K562 (cell line): ENCODE measurements at regions not wholly inside any gene's neighbourhood (a gene's known extent, or its start where the extent isn't known, plus 50 kb on each side); places are given as distances from the start of the nearest gene placed in this dataset.

Experiments
- ATAC-seq: fragments of 200-7000 bp; cut with Tn5 transposase; 3 replicates; pipeline ENCODE4 v1.9.1; 2020; ENCODE audit warnings: moderate library complexity
- BruUV-seq: library from RNA; stranded (reverse); fragments of 400-500 nt; replicated peaks from 2 replicates; lab custom pipeline; 2021; lab: Mats Ljungman, UMichigan
- CTCF ChIA-PET: fragments of 300-600 bp; formaldehyde crosslinking; extraction: SDS; loops from one replicate; lab custom pipeline; 2021; ENCODE audit warnings: low intra/inter-chr PET ratio; lab: Yijun Ruan, JAX
- POLR2A ChIA-PET: fragments of 300-600, 350-650 bp; sonication (Branson Sonifier 250); formaldehyde crosslinking; extraction: SDS; loops from one replicate; lab custom pipeline; 2021; ENCODE audit warnings: antibody characterized with exemption, inconsistent platforms; lab: Yijun Ruan, JAX
- DNase-seq, 4 experiments: peaks; one replicate each; pipeline versions ENCODE4 v3.0.0 to v3.0.0-alpha.2; 2011 to 2018; ENCODE audit warnings: low spot score in 3 of 4, mixed read lengths in 3 of 4; ENCODE audit errors: extremely low read depth in 1 of 4
- FAIRE-seq: peaks from 2 replicates; lab custom pipeline; 2011; peaks lifted over from hg19 to GRCh38; lab: Jason Lieb, UNC
- H2AFZ ChIP-seq: 2 replicates; pipeline ENCODE4 v1.6.0; 2011; ENCODE audit warnings: low read depth, low read length, control low read depth, inconsistent platforms
- H3K27ac ChIP-seq: fragments of 200-600 bp; 3 replicates; pipeline ENCODE4 v1.8.0; 2011; ENCODE audit warnings: low read depth, mild to moderate bottlenecking, control low read depth, inconsistent platforms, low read length, moderate library complexity, mixed read lengths; ENCODE audit errors: extremely low read depth
- H3K27me3 ChIP-seq, 2 experiments: fragments of 300-600 bp in 1 of 2; 2 replicates in 1 of 2; 3 replicates in 1 of 2; pipeline versions ENCODE4 v1.6.0 to v1.8.0; 2011; ENCODE audit warnings: inconsistent platforms in 2 of 2, low read length in 2 of 2, mild to moderate bottlenecking in 1 of 2, mixed read lengths in 1 of 2, moderate library complexity in 1 of 2; ENCODE audit not compliant: control insufficient read depth in 2 of 2, insufficient read depth in 2 of 2
- H3K36me3 ChIP-seq: fragments of 300-600 bp; 3 replicates; pipeline ENCODE4 v1.8.0; 2011; ENCODE audit warnings: mild to moderate bottlenecking, low read length, inconsistent platforms; ENCODE audit not compliant: control insufficient read depth, insufficient read depth
- H3K4me1 ChIP-seq, 2 experiments: fragments of 200-600 bp in 1 of 2; replicated peaks in 1 of 2; 2 replicates in 1 of 2; 3 replicates in 1 of 2; pipeline versions ENCODE4 v1.5.1 to v1.8.0; 2011; ENCODE audit warnings: inconsistent platforms in 2 of 2, low read length in 2 of 2, mild to moderate bottlenecking in 1 of 2, mixed read lengths in 1 of 2, moderate library complexity in 1 of 2; ENCODE audit not compliant: control insufficient read depth in 2 of 2, insufficient read depth in 2 of 2
- H3K4me2 ChIP-seq: 2 replicates; pipeline ENCODE4 v1.6.1; 2011; ENCODE audit warnings: low read length, control low read depth, inconsistent platforms, mixed read lengths; ENCODE audit not compliant: insufficient read depth
- H3K4me3 ChIP-seq: fragments of 200-600 bp; sonication (generic), shearing (Covaris generic); 2 replicates; pipeline ENCODE4 v1.5.1; 2016; ENCODE audit warnings: control low read depth, inconsistent platforms
- H3K79me2 ChIP-seq: fragments of 200-600 bp; 3 replicates; pipeline ENCODE4 v1.8.0; 2011; ENCODE audit warnings: low read length, inconsistent platforms; ENCODE audit not compliant: control insufficient read depth, insufficient read depth
- H3K9ac ChIP-seq, 2 experiments: 2 replicates each; pipeline versions ENCODE4 v1.6.0 to v1.6.1; 2011; ENCODE audit warnings: low read depth in 2 of 2, low read length in 2 of 2, control low read depth in 1 of 2, inconsistent platforms in 1 of 2, mild to moderate bottlenecking in 1 of 2, mixed read lengths in 1 of 2; ENCODE audit not compliant: insufficient read depth in 1 of 2
- H3K9me1 ChIP-seq: one replicate; pipeline ENCODE4 v1.6.0; 2011; ENCODE audit warnings: inconsistent platforms, mild to moderate bottlenecking, low read length, moderate library complexity; ENCODE audit not compliant: control insufficient read depth, insufficient read depth
- H3K9me3 ChIP-seq: replicated peaks from 2 replicates; pipeline ENCODE4 v1.5.1; 2011; ENCODE audit warnings: low read depth, low read length, inconsistent platforms; ENCODE audit not compliant: control insufficient read depth, insufficient read depth
- H4K20me1 ChIP-seq: replicated peaks from 2 replicates; pipeline ENCODE4 v1.6.1; 2011; ENCODE audit warnings: low read length, inconsistent platforms, mixed read lengths; ENCODE audit not compliant: control insufficient read depth, insufficient read depth
- CSDE1 ChIP-seq, 2 experiments: fragments of 450-650 bp; IDR thresholded peaks; 2 replicates each; pipeline ENCODE4 v1.6.1; 2016; ENCODE audit warnings: mild to moderate bottlenecking in 1 of 2
- ETV5 ChIP-seq: sonication (generic); formaldehyde crosslinking; IDR thresholded peaks from 2 replicates; pipeline ENCODE4 v1.4.0; 2020; ENCODE audit warnings: low read depth, mild to moderate bottlenecking, missing genetic modification reagents
- FOXJ3 ChIP-seq: sonication (generic); formaldehyde crosslinking; IDR thresholded peaks from 2 replicates; pipeline ENCODE4 v1.4.0; 2020; ENCODE audit warnings: mild to moderate bottlenecking, missing genetic modification reagents
- HDGF ChIP-seq: fragments of 450-650 bp; IDR thresholded peaks from 2 replicates; pipeline ENCODE4 v1.6.1; 2016
- HNRNPLL ChIP-seq: fragments of 200-400 bp; formaldehyde crosslinking; IDR thresholded peaks from 2 replicates; pipeline ENCODE4 v1.6.1; 2017; ENCODE audit warnings: low read length, low read depth, mild to moderate bottlenecking; ENCODE audit not compliant: poor library complexity, severe bottlenecking
- PYGO2 ChIP-seq: fragments of 450-650 bp; IDR thresholded peaks from 2 replicates; pipeline ENCODE4 v1.6.1; 2016; ENCODE audit warnings: mild to moderate bottlenecking, missing genetic modification characterization, moderate library complexity, missing compliant biosample characterization
- SNRNP70 ChIP-seq: fragments of 200-400 bp; formaldehyde crosslinking; optimal IDR thresholded peaks from 2 replicates; pipeline ENCODE3; 2017; ENCODE audit warnings: low read depth, low read length
- SREBF1 ChIP-seq: fragments of 150-350 bp; IDR thresholded peaks from 2 replicates; pipeline ENCODE4 v1.6.1; 2014; ENCODE audit warnings: antibody characterized with exemption, low read depth, low read length, borderline replicate concordance
- ZNF75A ChIP-seq: fragments of 450-650 bp; formaldehyde crosslinking; IDR thresholded peaks from 2 replicates; pipeline ENCODE4 v1.4.0; 2020; ENCODE audit warnings: mild to moderate bottlenecking
- WGBS: fragments of 100-300 bp; shearing (Covaris generic); methylation state at CpG from one replicate; pipeline ENCODE4 v1.1.6; 2016; ENCODE audit warnings: low coverage, mixed read lengths; ENCODE audit not compliant: insufficient coverage; ENCODE audit errors: missing lambda C conversion rate; 5-methylcytosine and 5-hydroxymethylcytosine counted together
- in situ Hi-C: fragments of 300-500 bp; cut with MboI; formaldehyde crosslinking; loops from 4 replicates; pipeline ENCODE4 v1.15.0; 2018; ENCODE audit warnings: inconsistent platforms, mixed read lengths
- intact Hi-C: fragments of 100-400 bp; cut with micrococcal nuclease; formaldehyde crosslinking; loops from 2 replicates; pipeline ENCODE4 v1.14.2; 2022
- TF ChIP-seq, protein P1 (sequence below): sonication (generic); formaldehyde crosslinking; IDR thresholded peaks from 2 replicates; pipeline ENCODE4 v1.8.0; 2023; ENCODE audit warnings: mild to moderate bottlenecking, missing genetic modification reagents
- TF ChIP-seq, protein P2 (sequence below), 2 experiments: fragments of 450-650 bp in 1 of 2; sonication (generic) in 1 of 2; formaldehyde crosslinking in 1 of 2; IDR thresholded peaks in 1 of 2; conservative IDR thresholded peaks in 1 of 2; 2 replicates each; pipeline versions ENCODE4 v1.6.1 to v1.8.1; 2016 to 2023; ENCODE audit warnings: mild to moderate bottlenecking in 2 of 2, moderate library complexity in 2 of 2, inconsistent platforms in 1 of 2, missing genetic modification reagents in 1 of 2
- TF ChIP-seq, protein P3 (sequence below): fragments of 450-650 bp; IDR thresholded peaks from 2 replicates; pipeline ENCODE4 v1.6.1; 2014; ENCODE audit warnings: low read depth, mild to moderate bottlenecking, moderate library complexity, borderline replicate concordance

DNA sequence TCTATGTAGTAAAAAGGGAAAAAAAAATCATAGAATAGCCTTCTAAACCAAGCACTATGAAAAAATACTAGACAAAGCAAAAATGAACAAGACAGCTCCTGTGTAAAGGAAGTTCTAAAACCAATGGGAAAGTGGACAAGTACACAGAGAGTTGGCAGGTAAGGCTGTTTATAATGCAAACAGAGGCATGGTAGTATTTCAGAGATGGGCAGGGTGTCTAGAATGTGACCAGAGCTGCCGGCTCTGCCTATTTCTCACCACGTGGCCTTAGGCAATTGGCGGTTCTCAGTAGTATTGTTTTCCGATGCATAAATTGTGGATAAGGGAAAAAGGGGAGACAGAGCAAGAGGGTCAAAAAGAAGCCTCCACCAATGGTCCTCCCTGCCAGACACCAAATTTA lies 173.6 kb downstream of the ANKRD30B start (continued):
- TF ChIP-seq, protein P1, sequence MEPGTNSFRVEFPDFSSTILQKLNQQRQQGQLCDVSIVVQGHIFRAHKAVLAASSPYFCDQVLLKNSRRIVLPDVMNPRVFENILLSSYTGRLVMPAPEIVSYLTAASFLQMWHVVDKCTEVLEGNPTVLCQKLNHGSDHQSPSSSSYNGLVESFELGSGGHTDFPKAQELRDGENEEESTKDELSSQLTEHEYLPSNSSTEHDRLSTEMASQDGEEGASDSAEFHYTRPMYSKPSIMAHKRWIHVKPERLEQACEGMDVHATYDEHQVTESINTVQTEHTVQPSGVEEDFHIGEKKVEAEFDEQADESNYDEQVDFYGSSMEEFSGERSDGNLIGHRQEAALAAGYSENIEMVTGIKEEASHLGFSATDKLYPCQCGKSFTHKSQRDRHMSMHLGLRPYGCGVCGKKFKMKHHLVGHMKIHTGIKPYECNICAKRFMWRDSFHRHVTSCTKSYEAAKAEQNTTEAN (CRISPR knock-in tag), result no peak

DNA sequence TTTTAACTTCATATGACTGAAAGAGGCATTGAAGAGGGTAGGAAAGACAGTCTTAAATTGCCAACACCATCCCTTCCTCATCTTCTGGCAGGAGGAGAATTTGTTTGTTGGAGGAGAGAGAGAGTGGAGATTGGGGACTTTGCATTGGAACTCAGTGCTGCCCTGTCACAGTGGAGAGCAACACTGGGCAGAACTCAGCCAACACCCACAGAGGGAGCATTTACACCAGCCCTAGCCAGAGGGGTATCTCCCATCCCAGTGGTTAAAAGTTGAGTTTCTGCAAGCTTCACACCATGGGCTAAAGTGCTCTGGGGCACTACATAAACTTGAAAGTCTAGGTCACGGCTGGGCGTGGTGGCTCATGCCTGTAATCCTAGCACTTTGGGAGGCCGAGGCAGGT lies 174.1 kb downstream of the ANKRD30B start:
- Histone ChIP-seq H3K4me1 (no peaks in the 10 kb centered on the region), H4K20me1 (no peaks in the 10 kb centered on the region), H3K36me3 (no peaks in the 10 kb centered on the region), H2AFZ (no peak overlapping the region), H3K27me3 (no peaks in the 10 kb centered on the region), H3K4me2 (no peak overlapping the region), H3K4me3 (no peak overlapping the region), H3K79me2 (no peaks in the 10 kb centered on the region), H3K9me1 (no peaks in the 10 kb centered on the region), H3K9ac (no peak overlapping the region), H3K9me3 (no peaks in the 10 kb centered on the region), H3K27ac (no peak overlapping the region)
- ChIA-PET CTCF (no interaction called here), POLR2A (no interaction called here)
- FAIRE-seq (no peak), ATAC-seq (no peak), DNase-seq (no peak)
- intact Hi-C loops (no loop called here), in situ Hi-C loops (no loop called here)
- BruUV-seq, result no TSS peak
- 5% methylated on average over 3 of the region's 3 CpGs for WGBS
- TF ChIP-seq SNRNP70, result no peak
- no peak for TF ChIP-seq FOXJ3
- TF ChIP-seq HNRNPLL, result no peak
- no peak for TF ChIP-seq ETV5 (CRISPR knock-in tag)
- TF ChIP-seq PYGO2 (tag), result no peak
- TF ChIP-seq, protein P1 (CRISPR knock-in tag), result no peak
- TF ChIP-seq, protein P2, sequence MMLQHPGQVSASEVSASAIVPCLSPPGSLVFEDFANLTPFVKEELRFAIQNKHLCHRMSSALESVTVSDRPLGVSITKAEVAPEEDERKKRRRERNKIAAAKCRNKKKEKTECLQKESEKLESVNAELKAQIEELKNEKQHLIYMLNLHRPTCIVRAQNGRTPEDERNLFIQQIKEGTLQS (IDR thresholded peaks at IDR 0.05), result no peak
- TF ChIP-seq, protein P2 (CRISPR knock-in tag; conservative IDR thresholded peaks at IDR 0.05), result no peak
- no peak for TF ChIP-seq CSDE1 (IDR thresholded peaks at IDR 0.05)
- TF ChIP-seq, protein P3, sequence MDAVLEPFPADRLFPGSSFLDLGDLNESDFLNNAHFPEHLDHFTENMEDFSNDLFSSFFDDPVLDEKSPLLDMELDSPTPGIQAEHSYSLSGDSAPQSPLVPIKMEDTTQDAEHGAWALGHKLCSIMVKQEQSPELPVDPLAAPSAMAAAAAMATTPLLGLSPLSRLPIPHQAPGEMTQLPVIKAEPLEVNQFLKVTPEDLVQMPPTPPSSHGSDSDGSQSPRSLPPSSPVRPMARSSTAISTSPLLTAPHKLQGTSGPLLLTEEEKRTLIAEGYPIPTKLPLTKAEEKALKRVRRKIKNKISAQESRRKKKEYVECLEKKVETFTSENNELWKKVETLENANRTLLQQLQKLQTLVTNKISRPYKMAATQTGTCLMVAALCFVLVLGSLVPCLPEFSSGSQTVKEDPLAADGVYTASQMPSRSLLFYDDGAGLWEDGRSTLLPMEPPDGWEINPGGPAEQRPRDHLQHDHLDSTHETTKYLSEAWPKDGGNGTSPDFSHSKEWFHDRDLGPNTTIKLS, result no peak
- no peak for TF ChIP-seq ZNF75A (CRISPR knock-in tag)
- TF ChIP-seq SREBF1, result no peak
- no peak for TF ChIP-seq HDGF
